ENCODE measurements at regions not wholly inside any gene's neighbourhood (a gene's known extent, or its start where the extent isn't known, plus 50 kb on each side); places are given as distances from the start of the nearest gene placed in this dataset.
"Not testable (repeated sequence)": the region's sequence is repeated elsewhere in the genome, so short reads cannot be mapped to it uniquely, and the experiment has no call there.

DNA sequence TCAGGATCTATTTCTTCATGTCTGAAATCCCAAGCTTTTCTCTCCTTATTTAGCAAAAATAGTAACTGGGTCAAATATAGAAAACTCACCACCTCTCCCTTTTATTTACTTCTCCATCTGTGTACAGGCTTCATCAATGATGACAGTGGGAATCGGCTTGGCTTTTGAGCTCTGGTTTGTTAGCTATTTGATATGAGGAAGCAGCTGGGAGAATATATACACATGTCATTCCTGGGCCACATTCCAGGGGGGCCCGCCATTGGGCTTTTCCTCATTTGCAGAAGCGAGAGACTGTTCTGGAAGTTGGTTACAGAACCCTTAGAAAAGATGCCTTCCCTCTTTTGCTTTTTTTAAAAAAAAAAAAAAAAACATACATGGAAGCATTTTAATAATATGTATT lies 107.4 kb upstream of the F9 start:
- Histone ChIP-seq H3K4me1 (no peaks in the 10 kb centered on the region), H3K9me3 (no peaks in the 10 kb centered on the region), H3K4me3 (no peak overlapping the region), H3K27me3 (no peaks in the 10 kb centered on the region), H3K36me3 (no peaks in the 10 kb centered on the region), H3K27ac (no peak overlapping the region)
- DNase-seq (ENCODE audit: low spot score in 2 of 2), result no peak
- no peak for TF ChIP-seq POLR2AphosphoS5 (IDR thresholded peaks at IDR 0.05)
- intact Hi-C loops (cut with DNase I; ENCODE audit: low total_unique reads), result no loop called here

DNA sequence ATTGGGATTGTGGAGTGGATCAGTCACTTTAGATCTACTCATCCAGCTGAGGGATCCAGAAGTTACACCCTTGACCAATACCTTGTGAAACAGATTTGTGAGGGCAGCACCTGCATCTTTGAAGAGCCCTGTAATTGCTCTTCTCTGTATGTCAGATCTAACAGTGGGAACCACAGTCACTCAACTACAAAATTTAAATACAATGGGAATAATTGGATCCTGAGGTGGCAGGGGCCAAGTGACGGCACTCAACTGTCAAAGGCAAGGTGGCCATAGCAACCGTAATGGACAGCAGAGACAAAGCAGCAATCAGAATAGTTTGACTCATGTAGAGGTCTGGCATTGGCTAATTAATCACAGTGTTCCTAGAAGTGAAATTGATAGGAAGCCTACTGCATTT lies 132.3 kb upstream of the F9 start:
- DNase-seq (ENCODE audit: low spot score in 2 of 2); H3K27ac ChIP-seq; H3K27me3 ChIP-seq; H3K4me1 ChIP-seq; H3K9me3 ChIP-seq; intact Hi-C loops (cut with DNase I; ENCODE audit: low total_unique reads); H3K4me3 ChIP-seq; H3K36me3 ChIP-seq: not testable (repeated sequence)

DNA sequence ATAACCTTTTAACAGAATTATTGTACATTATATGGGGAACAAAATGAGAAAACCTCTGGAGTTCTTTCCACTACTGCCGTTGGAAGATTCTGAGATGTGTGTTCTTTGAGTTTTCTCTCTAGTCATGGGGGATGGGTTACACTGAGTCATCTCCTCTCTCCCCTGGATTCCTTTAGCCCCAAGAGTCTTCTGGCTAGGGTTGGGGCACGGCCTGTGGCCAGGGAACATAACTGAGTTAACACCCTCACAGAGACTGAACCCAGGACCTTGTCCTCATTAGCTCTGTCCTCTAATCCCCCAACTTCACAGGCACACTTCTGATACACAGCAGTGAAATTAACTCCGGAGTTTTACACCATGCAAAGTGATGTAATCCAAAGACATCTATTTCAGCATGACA lies 142.3 kb upstream of the F9 start:
- Histone ChIP-seq H3K36me3 (no peaks in the 10 kb centered on the region), H3K27me3 (peaks cover 0 to 8% of the 10 kb centered on the region in 2 donors), H3K27ac (no peak overlapping the region), H3K4me3 (no peak overlapping the region), H3K9me3 (no peaks in the 10 kb centered on the region), H3K4me1 (no peaks in the 10 kb centered on the region)
- DNase-seq (ENCODE audit: low spot score in 2 of 2), result no peak
- TF ChIP-seq, protein P1, sequence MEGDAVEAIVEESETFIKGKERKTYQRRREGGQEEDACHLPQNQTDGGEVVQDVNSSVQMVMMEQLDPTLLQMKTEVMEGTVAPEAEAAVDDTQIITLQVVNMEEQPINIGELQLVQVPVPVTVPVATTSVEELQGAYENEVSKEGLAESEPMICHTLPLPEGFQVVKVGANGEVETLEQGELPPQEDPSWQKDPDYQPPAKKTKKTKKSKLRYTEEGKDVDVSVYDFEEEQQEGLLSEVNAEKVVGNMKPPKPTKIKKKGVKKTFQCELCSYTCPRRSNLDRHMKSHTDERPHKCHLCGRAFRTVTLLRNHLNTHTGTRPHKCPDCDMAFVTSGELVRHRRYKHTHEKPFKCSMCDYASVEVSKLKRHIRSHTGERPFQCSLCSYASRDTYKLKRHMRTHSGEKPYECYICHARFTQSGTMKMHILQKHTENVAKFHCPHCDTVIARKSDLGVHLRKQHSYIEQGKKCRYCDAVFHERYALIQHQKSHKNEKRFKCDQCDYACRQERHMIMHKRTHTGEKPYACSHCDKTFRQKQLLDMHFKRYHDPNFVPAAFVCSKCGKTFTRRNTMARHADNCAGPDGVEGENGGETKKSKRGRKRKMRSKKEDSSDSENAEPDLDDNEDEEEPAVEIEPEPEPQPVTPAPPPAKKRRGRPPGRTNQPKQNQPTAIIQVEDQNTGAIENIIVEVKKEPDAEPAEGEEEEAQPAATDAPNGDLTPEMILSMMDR (IDR thresholded peaks at IDR 0.05), result no peak
- TF ChIP-seq POLR2AphosphoS5 (IDR thresholded peaks at IDR 0.05) (no peak), POLR2A (IDR thresholded peaks at IDR 0.05) (no peak)
- intact Hi-C loops (cut with DNase I; ENCODE audit: low total_unique reads), result no loop called here

DNA sequence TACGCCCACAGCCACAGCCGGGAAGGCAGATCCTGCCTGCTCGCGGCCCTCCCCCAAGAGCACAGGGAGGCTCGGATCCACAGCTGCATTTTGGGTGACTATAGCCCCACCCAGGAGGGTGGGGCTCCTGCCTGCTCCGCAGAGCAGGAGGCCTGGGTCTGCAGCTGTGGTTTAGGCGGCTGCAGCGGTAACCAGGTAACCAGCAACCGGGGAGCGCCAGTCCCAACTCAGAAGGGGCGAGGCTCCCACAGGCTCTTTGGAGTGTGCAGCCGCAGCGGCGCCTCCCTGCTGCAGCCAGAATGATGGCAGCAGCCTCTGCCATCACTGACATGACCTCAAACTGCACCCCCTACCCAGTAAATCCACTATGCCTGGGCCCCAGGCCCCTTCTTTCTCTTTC lies 148.0 kb upstream of the F9 start:
- TF ChIP-seq POLR2A (IDR thresholded peaks at IDR 0.05), result no peak
- TF ChIP-seq, protein P1 (IDR thresholded peaks at IDR 0.05), result no peak
- TF ChIP-seq POLR2AphosphoS5 (IDR thresholded peaks at IDR 0.05), result no peak
- intact Hi-C loops (cut with DNase I; ENCODE audit: low total_unique reads), result no loop called here
- H3K27ac ChIP-seq, result no peak overlapping the region

DNA sequence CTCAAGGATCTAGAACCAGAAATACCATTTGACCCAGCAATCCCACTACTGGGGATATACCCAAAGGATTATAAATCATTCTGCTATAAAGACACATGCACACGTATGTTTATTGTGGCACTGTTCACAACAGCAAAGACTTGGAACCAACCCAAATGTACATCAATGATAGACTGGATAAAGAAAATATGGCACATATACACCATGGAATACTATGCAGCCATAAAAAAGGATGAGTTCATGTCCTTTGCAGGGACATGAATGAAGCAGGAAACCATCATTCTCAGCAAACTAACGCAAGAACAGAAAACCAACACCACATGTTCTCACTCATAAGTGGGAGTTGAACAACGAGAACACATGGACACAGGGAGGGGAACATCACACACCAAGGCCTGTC lies 154.0 kb upstream of the F9 start:
- H3K9me3 ChIP-seq; DNase-seq (ENCODE audit: low spot score in 2 of 2); H3K4me3 ChIP-seq; H3K27me3 ChIP-seq; H3K4me1 ChIP-seq; H3K27ac ChIP-seq; H3K36me3 ChIP-seq: not testable (repeated sequence)
- intact Hi-C loops (cut with DNase I; ENCODE audit: low total_unique reads), result loop anchor here (5.0 kb wide), 1 partner anchor 529 kb away; no protein-coding TSS in a partner anchor

More for the DNA sequence above, 148.0 kb upstream of the F9 start:
- DNase-seq (ENCODE audit: low spot score in 2 of 2), result no peak
- no peaks in the 10 kb centered on the region for H3K36me3 ChIP-seq
- no peaks in the 10 kb centered on the region for H3K9me3 ChIP-seq
- no peaks in the 10 kb centered on the region for H3K4me1 ChIP-seq
- no peak overlapping the region for H3K4me3 ChIP-seq
- peaks cover 0 to 18% of the 10 kb centered on the region in 2 donors for H3K27me3 ChIP-seq

DNA sequence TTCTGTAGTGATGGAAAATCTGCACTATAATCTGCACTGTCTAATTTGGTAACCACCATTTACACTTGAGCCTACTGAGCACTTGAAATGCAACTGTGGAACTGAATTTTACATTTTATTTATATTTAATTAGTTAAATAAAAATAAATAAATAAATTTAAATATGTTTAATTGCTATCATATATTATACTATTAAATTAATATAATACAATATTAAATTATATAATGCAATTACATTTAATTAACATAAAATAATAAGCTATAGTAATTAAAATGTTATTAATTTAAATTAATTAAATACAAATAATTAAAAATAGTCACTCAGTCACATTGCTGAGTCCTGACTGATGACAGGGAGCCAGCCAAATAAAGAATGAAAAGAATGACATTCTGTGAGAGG lies 170.2 kb upstream of the F9 start:
- H3K27me3 ChIP-seq, result peaks cover 0 to 5% of the 10 kb centered on the region in 2 donors
- TF ChIP-seq POLR2A (IDR thresholded peaks at IDR 0.05), result no peak
- TF ChIP-seq POLR2AphosphoS5 (IDR thresholded peaks at IDR 0.05), result no peak
- H3K4me1 ChIP-seq, result no peaks in the 10 kb centered on the region
- H3K36me3 ChIP-seq, result no peaks in the 10 kb centered on the region
- no peak overlapping the region for H3K27ac ChIP-seq
- H3K4me3 ChIP-seq, result no peak overlapping the region
- H3K9me3 ChIP-seq, result no peaks in the 10 kb centered on the region
- intact Hi-C loops (cut with DNase I; ENCODE audit: low total_unique reads), result no loop called here
- DNase-seq (ENCODE audit: low spot score in 2 of 2), result no peak

DNA sequence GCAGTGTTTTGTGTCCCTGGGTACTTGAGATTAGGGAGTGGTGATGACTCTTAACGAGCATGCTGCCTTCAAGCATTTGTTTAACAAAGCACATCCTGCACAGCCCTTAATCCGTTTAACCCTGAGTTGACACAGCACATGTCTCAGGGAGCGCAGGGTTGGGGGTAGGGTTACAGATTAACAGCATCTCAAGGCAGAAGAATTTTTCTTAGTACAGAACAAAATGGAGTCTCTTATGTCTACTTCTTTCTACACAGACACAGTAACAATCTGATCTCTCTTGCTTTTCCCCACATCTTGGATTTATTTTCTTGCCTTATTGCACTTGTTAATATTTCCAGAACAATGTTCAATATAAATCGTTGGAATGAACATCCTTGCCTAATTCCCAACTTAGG lies 187.9 kb upstream of the F9 start:
- H3K4me3 ChIP-seq; H3K9me3 ChIP-seq; DNase-seq (ENCODE audit: low spot score in 2 of 2): not testable (repeated sequence)

DNA sequence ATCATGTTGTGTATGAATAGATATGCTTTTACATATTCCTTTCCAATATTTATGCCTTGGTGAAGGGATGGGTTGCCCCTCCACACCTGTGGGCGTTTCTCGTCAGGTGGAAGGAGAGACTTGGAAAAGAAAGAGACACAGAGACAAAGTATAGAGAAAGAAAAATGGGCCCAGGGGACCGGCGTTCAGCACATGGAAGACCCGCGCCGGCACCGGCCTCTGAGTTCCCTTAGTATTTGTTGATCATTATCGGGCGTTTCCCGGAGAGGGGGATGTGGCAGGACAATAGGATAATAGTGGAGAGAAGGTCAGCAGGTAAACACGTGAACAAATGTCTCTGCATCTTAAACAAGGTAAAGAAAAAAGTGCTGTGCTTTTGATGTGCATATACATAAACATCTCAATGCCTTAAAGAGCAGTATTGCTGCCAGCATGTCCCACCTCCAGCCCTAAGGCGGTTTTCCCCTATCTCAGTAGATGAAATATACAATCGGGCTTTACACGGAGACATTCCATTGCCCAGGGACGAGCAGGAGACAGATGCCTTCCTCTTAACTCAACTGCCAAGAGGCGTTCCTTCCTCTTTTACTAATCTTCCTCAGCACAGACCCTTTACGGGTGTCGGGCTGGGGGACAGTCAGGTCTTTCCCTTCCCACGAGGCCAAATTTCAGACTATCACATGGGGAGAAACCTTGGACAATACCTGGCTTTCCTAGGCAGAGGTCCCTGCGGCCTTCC lies 188.5 kb upstream of the F9 start:
- H3K4me1 ChIP-seq; H3K27ac ChIP-seq; intact Hi-C loops (cut with DNase I; ENCODE audit: low total_unique reads); DNase-seq (ENCODE audit: low spot score in 2 of 2); H3K27me3 ChIP-seq; H3K9me3 ChIP-seq; H3K4me3 ChIP-seq; H3K36me3 ChIP-seq: not testable (repeated sequence)

More for the DNA sequence above, 187.9 kb upstream of the F9 start:
- H3K36me3 ChIP-seq; intact Hi-C loops (cut with DNase I; ENCODE audit: low total_unique reads); H3K27ac ChIP-seq; H3K4me1 ChIP-seq; H3K27me3 ChIP-seq: not testable (repeated sequence)

All from breast epithelium (tissue), 4 donors.